ENCODE measurements at regions not wholly inside any gene's neighbourhood (a gene's known extent, or its start where the extent isn't known, plus 50 kb on each side); places are given as distances from the start of the nearest gene placed in this dataset.

- intact Hi-C loops (cut with micrococcal nuclease), result no loop called here
- H3K9me3 ChIP-seq (replicated peaks; ENCODE audit: control insufficient read depth, insufficient read depth, low read length), result no peaks in the 10 kb centered on the region
- no peaks in the 10 kb centered on the region for H3K36me3 ChIP-seq (ENCODE audit: control insufficient read depth in 2 of 2, extremely low read depth in 1 of 2, insufficient read depth in 2 of 2, low read length in 2 of 2)
- H3K9ac ChIP-seq (replicated peaks; ENCODE audit: extremely low read depth, insufficient read depth, low read length), result no peak overlapping the region
- TF ChIP-seq POLR2A (IDR thresholded peaks at IDR 0.05; ENCODE audit: low read depth, low read length), result no peak
- TF ChIP-seq JUN (IDR thresholded peaks at IDR 0.05; ENCODE audit: borderline replicate concordance, insufficient read depth, insufficient read length, low read depth), result no peak
- TF ChIP-seq, protein P1, sequence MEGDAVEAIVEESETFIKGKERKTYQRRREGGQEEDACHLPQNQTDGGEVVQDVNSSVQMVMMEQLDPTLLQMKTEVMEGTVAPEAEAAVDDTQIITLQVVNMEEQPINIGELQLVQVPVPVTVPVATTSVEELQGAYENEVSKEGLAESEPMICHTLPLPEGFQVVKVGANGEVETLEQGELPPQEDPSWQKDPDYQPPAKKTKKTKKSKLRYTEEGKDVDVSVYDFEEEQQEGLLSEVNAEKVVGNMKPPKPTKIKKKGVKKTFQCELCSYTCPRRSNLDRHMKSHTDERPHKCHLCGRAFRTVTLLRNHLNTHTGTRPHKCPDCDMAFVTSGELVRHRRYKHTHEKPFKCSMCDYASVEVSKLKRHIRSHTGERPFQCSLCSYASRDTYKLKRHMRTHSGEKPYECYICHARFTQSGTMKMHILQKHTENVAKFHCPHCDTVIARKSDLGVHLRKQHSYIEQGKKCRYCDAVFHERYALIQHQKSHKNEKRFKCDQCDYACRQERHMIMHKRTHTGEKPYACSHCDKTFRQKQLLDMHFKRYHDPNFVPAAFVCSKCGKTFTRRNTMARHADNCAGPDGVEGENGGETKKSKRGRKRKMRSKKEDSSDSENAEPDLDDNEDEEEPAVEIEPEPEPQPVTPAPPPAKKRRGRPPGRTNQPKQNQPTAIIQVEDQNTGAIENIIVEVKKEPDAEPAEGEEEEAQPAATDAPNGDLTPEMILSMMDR (IDR thresholded peaks at IDR 0.05; ENCODE audit: extremely low read depth in 1 of 2, insufficient read depth in 1 of 2, low read depth in 1 of 2, low read length in 2 of 2), result no peak
- no peak for TF ChIP-seq POLR2AphosphoS5 (IDR thresholded peaks at IDR 0.05; ENCODE audit: insufficient read depth, low read depth, low read length)
- TF ChIP-seq MAX (IDR thresholded peaks at IDR 0.05; ENCODE audit: insufficient read depth, insufficient read length), result no peak
- TF ChIP-seq EZH2 (IDR thresholded peaks at IDR 0.05; ENCODE audit: borderline replicate concordance, low read depth, low read length, severe bottlenecking), result no peak
- TF ChIP-seq FOS (IDR thresholded peaks at IDR 0.05; ENCODE audit: borderline replicate concordance, insufficient read depth, low read length), result no peak
- no peak for TF ChIP-seq GATA2 (IDR thresholded peaks at IDR 0.05; ENCODE audit: insufficient read depth, insufficient read length, low read depth, low read length)
- no peak for TF ChIP-seq MYC (IDR thresholded peaks at IDR 0.05; ENCODE audit: low read depth, low read length)
- DNase-seq (ENCODE audit: low read depth, low spot score) (no peak), FAIRE-seq (no peak)
- no peak overlapping the region for H3K4me3 ChIP-seq (replicated peaks in 1 of 3; ENCODE audit: insufficient read depth in 1 of 3, low read depth in 1 of 3, low read length in 3 of 3)
- ChIA-PET CTCF (interaction anchor here (2.4 kb wide), 1 partner anchor 13 kb away, joined by 7 read pairs; no protein-coding TSS in a partner anchor), POLR2A (no interaction called here)
- H3K9me1 ChIP-seq (replicated peaks; ENCODE audit: control insufficient read depth, extremely low read depth, insufficient read depth, low read length), result no peaks in the 10 kb centered on the region
- no peaks in the 10 kb centered on the region for H3K79me2 ChIP-seq (ENCODE audit: control insufficient read depth, insufficient read depth, low read length)
- no peak overlapping the region for H2AFZ ChIP-seq (ENCODE audit: low read depth, low read length)
- H3K27ac ChIP-seq (ENCODE audit: insufficient read depth, low read depth, low read length), result no peak overlapping the region
- no peaks in the 10 kb centered on the region for H4K20me1 ChIP-seq (replicated peaks; ENCODE audit: control insufficient read depth, extremely low read depth, insufficient read depth, low read length)
- dilution Hi-C loops (cut with MboI; ENCODE audit: extremely low pct_ligation_motif_present, low sequenced_read_pairs), result no loop called here
- no peaks in the 10 kb centered on the region for H3K27me3 ChIP-seq (ENCODE audit: control insufficient read depth in 2 of 2, insufficient read depth in 2 of 2, low read length in 2 of 2)
- H3K4me2 ChIP-seq (ENCODE audit: insufficient read depth, low read length), result no peak overlapping the region
- BruUV-seq (replicated peaks), result no TSS peak
- no peaks in the 10 kb centered on the region for H3K4me1 ChIP-seq (ENCODE audit: control insufficient read depth, extremely low read depth, insufficient read depth, low read length)
Measured at GRCh38 chr13:24040835-24041234, 119.7 kb upstream of the SPATA13 start.

All from endothelial cell of umbilical vein (primary cell).